Kidney epithelial cell (primary cell): ENCODE measurements at regions not wholly inside any gene's neighbourhood (a gene's known extent, or its start where the extent isn't known, plus 50 kb on each side); places are given as distances from the start of the nearest gene placed in this dataset.

Experiments
- DNase-seq: peaks from one replicate; pipeline ENCODE4 v3.0.0-alpha.2; 2010; ENCODE audit warnings: low read depth
- H3K27me3 ChIP-seq: 2 replicates; pipeline ENCODE4 v1.6.0; 2011; ENCODE audit warnings: low read length; ENCODE audit not compliant: control insufficient read depth, insufficient read depth
- H3K36me3 ChIP-seq: 2 replicates; pipeline ENCODE4 v1.5.1; 2011; ENCODE audit warnings: low read length; ENCODE audit not compliant: control insufficient read depth, insufficient read depth
- H3K4me3 ChIP-seq: 2 replicates; pipeline ENCODE4 v1.5.1; 2011; ENCODE audit warnings: low read depth, mild to moderate bottlenecking, control low read depth, low read length
- CTCF ChIP-seq: IDR thresholded peaks from 2 replicates; pipeline ENCODE4 v1.5.1; 2011; ENCODE audit warnings: mild to moderate bottlenecking, moderate library complexity, low read length, control low read depth, inconsistent platforms; ENCODE audit not compliant: insufficient read depth, poor library complexity, severe bottlenecking

GRCh38 chr22:48554893-48555572 is 1272.6 kb downstream of the BRD1 start:
- no peak for DNase-seq
- no peaks in the 10 kb centered on the region for H3K27me3 ChIP-seq
- TF ChIP-seq CTCF = no peak
- H3K36me3 ChIP-seq = no peaks in the 10 kb centered on the region
- no peak overlapping the region for H3K4me3 ChIP-seq

GRCh38 chr22:48553694-48554308 is 1273.9 kb downstream of the BRD1 start:
- DNase-seq = no peak
- Histone ChIP-seq H3K27me3 (no peaks in the 10 kb centered on the region), H3K36me3 (no peaks in the 10 kb centered on the region), H3K4me3 (no peak overlapping the region)
- no peak for TF ChIP-seq CTCF

GRCh38 chr22:48553119-48553518 is 1274.6 kb downstream of the BRD1 start:
- TF ChIP-seq CTCF = no peak
- DNase-seq = no peak
- Histone ChIP-seq H3K27me3 (no peaks in the 10 kb centered on the region), H3K4me3 (no peak overlapping the region), H3K36me3 (no peaks in the 10 kb centered on the region)

- no peak for DNase-seq
- no peaks in the 10 kb centered on the region for H3K36me3 ChIP-seq
- no peak overlapping the region for H3K4me3 ChIP-seq
- no peak for TF ChIP-seq CTCF
- no peaks in the 10 kb centered on the region for H3K27me3 ChIP-seq
These were observed 1275.9 kb downstream of the BRD1 start for GRCh38 chr22:48551716-48552268.

- H3K36me3 ChIP-seq = no peaks in the 10 kb centered on the region
- H3K4me3 ChIP-seq = no peak overlapping the region
- no peaks in the 10 kb centered on the region for H3K27me3 ChIP-seq
- DNase-seq = no peak
- TF ChIP-seq CTCF = no peak
These were observed 1276.6 kb downstream of the BRD1 start for GRCh38 chr22:48551061-48551460.

DNA sequence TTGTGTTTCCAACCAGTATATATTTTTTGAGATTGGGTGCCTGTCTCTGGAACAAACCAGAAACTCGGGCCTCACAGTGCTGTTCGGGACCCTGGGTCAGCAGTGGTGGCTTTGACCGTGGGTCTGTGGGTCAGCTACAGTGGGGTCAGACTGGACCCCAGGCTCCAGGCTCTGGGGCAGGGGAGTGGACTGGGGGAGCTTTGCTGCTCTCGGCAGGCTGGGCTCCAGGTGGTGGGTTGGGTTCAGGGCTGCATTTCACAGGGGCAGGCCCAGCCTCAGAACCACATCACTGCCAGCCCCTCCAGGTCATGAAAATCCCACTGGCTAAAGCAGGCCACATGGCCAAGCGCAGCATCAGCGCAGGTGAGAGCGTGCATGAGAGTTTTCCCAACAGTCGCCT is 1279.3 kb downstream of the BRD1 start:
- no peaks in the 10 kb centered on the region for H3K27me3 ChIP-seq

More for the DNA sequence above, 1279.3 kb downstream of the BRD1 start:
- no peak for DNase-seq
- Histone ChIP-seq H3K4me3 (no peak overlapping the region), H3K36me3 (no peaks in the 10 kb centered on the region)
- TF ChIP-seq CTCF = no peak
